Activated naive CD4-positive, alpha-beta T cell treated with Interleukin-2 at 50 U/mL for 16 hours (primary cell): ENCODE measurements at regions not wholly inside any gene's neighbourhood (a gene's known extent, or its start where the extent isn't known, plus 50 kb on each side); places are given as distances from the start of the nearest gene placed in this dataset.

Experiments used
- DNase-seq: peaks from one replicate; pipeline ENCODE4 v3.0.0-alpha.2; 2020

DNA sequence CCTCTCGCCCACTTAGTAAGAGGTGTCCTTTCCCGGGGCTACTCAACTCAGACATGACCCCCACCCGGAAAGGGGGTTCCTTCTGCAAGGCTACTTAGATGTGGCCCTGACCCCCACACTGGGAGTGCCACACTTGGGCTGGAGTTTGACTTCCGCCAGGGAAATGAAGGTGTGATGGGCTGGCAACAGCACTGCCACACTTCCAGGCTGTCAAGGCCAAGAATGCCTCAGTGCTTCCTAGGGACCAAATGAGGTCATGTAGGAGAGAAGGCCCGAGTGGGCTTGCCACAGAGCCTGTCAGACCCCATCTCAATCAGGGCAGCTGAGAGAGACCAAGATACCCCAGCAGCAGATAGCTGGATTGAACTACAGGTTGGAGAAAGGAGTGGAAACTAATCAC is 55.5 kb downstream of the DRD1 start:
- no peak for DNase-seq

DNA sequence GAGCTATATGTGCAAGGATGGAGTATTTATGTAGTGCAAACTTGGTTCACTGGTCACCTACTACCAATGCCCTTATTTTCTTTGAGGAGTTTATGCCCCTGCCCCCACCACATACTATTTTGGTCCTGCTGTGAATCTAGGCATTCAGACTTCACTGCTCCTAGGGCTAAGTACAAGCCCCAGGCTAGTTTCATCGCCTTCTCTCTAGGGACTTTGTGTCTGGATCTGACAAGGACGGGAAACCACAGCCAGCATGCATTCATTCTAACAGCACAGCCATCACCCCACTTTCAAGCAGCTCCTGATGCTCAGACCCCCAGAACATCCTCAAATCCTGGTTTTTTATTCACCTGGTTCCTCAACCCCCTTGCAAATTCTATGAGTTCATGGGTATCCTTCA is 56.8 kb downstream of the DRD1 start:
- DNase-seq: no peak

DNA sequence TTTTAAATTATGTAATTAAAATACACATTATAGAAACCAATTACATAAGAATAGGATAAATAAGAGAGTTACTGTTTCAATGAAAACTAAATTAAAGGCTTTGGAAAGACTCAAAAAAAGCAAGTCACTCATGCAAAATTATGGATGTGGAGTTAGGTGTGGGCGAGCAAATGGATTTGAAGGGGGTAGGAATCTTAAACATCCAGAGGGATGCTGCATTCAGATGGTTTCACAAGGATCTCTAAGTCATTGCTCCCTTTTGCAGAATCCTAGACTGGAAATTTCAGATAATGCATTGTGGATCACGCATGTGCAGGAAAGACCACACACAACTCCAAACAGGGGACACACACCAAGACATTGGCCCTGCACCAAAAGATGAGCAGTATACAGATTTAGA is 57.5 kb downstream of the DRD1 start:
- no peak for DNase-seq

DNA sequence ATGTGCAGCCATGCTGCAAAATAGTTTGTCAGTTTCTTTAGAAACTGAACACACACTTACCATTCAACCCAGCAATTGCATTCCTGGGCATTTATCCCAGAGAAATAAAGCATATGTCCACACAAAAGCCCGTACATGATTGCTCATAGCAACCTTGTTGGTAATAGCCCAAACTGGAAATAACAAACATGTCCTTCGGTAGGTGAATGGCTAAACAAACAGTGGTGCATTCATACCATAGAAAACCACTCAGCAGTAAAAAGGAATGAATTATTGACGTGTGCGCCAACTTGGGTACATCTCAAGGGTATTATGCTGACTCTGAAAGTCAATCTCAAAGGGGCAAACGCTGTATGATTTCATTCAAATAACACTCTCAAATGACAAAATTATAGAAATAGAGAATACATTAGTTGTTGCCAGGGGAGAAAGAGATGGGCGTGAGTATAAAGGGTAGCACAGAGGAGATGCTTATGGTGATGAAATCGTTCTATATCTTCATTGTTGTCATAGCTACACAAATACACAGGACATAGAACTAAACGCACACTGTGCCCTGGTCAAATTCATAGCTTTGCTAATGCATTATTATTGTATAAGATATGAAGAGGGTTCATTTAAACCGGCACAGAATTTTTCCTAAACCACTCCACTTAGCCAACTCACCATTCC is 58.2 kb downstream of the DRD1 start:
- DNase-seq: no peak

DNA sequence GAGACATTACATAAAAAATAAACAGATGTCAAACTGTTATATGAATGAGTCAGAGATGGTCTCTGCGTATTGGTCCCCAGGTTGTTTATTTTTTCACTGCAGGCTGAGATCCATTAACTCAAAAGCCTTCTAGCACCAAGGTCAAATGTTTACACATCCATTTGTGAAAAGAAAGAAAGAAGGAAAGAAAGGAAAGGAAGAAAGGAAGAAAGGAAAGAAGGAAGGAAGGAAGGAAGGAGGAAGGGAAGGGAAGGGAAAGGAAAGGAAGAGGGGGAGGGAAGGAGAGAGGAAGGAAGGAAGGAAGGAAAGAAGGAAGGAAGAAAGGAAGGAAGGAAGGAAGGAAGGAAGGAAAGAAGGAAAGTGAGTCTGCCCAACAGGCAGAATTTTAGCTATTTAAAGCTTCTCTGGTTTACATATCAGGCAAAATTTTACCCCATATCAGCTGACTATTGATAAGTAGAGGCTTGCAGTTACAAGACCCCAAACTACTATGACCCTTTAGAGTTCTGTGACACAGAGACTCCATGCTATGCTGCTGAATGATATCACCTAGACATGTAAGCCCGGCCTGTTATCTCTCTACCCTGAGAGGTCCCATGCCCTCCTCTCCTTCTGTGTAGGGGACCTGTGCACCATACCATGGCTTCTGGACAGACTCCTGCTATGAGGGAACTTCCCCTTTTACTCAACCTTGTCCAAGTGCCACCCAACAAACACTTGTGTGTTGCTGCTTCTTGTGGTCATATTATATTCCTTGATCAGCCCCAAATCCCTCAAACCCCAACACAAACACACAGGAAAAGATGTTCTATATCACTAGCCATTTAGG is 59.0 kb downstream of the DRD1 start:
- DNase-seq: no peak

DNA sequence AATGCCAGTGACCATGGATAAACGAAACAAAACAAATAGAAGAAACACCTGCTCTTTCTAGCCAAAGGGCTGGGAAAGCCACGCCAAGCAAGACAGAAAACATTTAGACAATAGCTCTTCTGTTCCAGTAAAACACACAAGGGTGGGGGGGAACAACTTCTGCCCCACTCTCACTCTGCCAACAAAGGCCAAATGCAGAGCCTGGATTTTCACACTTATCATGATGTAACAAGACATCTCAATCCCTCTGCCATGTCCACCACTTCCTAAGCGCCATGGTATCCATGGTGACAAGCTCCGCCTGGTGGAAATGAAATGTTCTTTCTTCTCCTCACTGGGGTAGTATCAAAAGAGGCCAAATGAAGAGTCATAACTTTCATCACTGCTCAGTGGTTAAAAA is 60.6 kb downstream of the DRD1 start:
- DNase-seq: no peak

DNA sequence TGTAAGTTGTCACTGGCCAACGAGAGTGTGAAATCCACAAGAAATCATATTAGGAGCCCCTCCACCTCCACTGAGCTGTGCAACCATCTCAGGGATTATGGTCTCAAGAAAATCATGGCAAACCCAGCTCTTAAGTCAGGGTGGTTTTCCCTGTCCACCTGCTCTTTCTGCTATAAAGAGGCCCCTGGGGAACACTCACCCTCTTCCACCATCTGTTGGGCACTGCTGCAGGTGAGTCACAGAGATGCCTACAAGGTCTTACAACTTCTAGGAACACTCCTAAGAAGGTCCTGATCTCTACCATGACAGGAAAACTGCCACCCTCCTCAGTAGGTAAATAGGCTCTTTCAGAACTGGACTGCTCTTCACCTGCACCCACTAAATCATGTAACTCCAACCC is 61.8 kb downstream of the DRD1 start:
- no peak for DNase-seq

DNA sequence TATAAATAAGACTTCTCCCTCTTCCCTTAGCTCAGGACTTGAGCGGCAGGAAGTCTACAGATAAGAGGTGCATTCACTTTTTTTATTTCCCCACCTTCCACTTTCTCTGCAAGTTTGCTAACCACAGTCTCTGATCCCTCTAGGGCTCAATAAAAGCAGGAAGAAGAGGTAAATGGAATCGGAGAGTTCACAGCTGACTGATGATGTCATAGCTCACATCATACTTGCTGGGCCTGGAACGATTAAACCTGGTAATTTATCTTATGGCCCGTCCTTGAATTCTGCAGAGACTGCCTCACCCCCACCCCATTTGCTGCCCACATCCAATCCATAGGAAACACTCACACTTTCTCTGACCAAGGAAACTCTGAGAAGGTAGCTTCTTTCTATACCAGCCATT is 62.9 kb downstream of the DRD1 start:
- DNase-seq: no peak

DNA sequence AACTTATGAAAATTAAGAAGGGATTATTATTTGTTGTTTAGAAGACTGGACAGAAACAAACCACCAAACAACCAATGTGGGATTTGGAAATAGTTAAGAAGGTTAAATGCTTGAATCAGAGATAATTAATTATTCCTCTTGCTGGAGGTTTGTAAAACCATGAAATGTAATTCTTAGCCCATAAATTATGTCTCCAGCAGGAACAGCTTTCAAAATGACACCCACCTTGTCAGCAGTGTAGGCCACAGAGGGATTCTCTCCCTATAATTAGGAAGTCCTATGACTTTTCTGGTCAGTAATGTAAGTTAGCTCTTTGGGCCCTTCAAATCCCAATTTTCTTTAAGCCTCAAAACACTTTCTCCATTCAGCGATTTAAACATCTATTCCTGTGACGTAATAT is 63.3 kb downstream of the DRD1 start:
- no peak for DNase-seq

DNA sequence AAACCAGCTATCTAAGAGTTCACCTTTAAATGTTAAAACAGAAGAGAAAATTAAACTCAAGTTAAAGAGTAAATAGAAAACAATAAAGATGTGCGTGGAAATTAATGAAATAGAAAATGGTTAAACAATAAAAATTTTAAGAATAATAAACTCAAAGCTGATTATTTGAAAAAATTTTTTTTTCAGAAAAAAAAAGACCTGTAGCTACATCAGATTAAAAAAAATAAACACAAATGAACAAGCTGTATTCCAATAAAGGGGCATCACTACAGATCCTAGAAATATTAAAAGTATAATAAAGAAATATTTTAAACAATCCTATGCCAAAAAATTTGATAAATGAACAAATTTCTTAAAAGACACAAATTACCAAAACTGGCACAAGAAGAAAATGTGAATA is 64.1 kb downstream of the DRD1 start:
- no peak for DNase-seq

DNA sequence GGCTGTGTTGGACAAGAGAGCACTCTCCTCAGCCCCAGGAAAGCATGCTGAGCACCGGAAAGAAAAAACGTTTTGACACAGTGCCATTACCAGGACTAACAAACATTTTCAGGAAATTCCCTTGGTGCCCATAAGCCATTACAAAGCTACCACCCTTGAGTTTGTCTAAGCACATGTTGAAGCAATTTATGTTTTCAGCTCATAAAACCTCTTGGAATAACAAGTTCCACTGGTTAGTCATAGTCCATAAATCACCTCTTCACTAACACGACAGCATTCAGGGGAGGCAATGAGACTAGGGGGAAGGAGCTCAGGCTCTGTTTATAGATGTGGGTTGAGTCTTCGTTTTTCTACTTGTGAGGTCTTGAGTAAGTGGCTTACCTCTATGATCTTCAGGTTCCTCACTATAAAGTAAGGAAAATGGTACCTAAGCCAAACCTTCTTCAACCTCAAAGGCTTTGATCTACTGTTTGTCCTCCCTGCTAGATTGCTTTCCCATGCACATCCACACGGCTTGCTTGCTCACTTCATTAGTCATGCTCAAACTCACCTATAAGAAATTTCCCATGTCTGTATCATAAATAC is 65.4 kb downstream of the DRD1 start:
- DNase-seq: no peak

DNA sequence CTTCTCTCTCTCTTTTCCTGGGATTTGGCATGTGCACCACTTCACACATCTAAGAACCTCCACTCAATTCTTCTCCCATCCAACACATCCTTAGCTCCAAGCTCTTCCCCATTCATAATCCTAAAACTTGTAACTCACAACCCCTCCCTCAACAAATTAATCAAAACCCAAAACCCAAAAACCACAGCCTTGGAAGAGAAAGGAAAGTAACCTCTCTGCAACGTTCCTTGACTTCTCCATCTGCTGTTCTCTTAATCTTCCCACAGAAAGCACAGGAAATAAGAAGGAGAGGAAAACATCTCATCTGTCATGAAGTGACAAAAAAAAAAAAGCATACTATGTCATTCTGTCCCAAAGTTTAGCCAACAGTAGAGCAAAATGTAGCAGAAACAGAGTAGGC is 66.2 kb downstream of the DRD1 start:
- DNase-seq: no peak

DNA sequence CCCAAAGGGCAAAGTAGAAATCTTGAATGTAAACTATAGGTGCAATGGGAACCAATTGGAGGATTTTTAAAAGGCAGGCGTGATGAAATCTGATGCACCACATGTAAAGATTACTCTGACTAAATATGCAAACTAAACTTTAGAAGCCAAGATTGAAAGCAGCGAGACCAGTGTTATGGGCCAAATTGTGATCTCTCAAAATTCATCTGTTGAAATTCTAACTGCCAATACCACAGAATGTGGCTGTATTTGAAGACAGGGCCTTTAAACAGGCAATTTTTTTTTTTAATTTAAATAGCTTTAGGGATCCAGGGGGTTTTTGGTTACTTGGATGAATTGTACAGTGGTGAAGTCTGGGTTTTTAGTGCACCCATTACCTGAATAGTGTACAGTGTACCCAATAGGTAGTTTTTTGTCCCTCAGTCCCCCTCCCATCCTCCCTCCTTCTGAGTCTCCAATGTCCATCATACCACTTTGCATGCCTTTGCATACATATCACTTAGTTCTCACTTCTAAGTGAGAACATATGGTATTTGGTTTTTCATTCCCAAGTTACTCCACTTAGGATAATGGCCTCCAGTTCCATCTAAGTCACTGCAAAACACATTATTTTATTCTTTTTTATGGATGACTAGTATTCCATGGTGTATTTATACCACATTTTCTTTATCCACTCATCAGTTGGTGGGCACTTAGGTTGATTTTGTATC is 69.7 kb downstream of the DRD1 start:
- no peak for DNase-seq

DNA sequence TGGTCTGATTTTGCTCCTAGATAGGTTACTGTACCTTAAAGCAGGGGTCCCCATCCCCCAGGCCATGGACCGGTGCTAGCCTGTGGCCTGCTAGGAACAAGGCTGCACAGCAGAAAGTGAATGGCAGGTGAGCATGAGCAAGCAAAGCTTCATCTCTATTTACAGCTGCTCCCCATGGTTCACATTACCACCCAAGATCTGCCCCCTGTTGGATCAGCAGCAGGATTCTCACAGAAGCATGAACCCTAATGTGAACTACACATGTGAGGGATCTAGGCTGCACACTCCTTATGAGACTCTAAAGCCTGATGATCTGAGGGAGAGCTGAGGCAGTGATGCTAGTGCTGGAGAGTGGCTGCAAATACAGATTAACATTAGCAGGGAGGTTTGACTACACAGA is 78.1 kb downstream of the DRD1 start:
- no peak for DNase-seq

DNA sequence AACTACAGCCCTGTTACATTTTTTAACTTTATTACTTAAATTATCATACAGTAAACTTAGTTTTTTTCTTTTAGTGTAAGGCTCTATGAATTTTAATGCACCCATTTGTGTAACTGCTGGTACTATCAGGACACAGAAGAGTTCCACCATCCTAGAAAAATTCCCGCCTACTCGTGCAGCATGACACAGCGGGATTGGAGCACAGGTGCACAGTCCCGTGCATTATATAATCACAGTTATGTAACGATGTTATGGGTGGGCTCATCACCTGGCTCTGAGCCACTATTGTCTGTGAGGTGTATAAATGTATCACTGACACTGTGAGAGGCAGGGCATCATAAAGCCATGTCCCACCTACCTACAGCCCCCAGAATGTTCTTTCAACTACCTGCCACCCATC is 80.7 kb downstream of the DRD1 start:
- DNase-seq: no peak

DNA sequence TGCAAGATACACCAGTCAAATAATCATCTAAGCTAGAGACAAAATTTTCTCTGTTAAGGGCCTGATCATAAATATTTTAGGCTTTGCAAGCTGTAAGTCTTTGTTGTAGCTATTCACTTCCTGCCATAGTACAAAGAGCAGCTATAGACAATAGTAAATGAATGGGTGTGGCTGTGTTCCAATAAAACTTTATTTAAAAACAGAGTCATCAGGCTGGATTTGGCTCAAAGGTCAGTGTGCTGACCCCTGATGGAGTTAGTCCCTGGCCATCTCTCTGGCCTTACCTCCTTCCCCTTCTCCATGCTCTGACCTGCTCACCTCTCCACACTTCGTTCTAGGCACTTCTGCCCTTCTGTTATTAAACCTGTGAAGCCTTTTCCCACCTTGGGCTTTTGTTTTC is 86.0 kb downstream of the DRD1 start:
- DNase-seq: no peak

DNA sequence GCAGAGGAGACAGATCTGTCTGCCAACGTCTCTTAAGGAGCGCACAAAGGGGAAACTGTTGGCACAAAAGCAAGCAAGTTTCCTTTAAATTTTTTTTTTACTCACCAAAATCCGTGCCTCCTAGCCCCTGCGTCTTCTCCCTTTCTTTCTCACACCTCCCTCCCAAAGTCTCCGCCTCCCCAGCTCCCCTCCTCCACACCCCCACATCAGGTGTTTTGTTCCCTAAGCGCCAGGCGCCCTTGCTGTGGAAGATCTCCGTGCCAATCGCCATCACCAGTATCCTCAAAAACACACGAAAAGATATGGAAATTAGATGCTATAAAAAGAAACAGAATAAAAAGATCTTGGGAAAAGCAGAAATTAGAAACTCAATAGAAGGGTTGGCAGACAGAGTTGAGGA is 87.6 kb downstream of the DRD1 start:
- no peak for DNase-seq

DNA sequence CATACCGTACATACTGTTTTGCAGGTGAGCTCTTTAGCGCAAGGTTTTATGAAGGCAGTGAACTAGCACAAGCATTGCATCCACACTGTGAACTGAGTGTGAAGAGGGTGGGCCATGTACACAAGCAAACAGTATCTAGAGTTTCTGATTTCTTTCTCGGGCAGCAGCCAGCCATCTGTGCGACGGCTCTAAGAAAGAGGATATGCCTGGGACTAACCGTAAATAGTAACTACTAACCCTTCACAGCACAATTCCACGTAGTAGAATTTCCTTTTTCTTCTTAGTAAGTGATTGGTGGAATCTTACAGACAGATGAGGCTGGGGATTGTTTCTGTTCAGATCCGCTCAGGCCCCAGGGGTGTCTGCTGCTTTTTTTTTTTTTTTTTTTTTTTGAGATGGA is 89.0 kb downstream of the DRD1 start:
- no peak for DNase-seq

DNA sequence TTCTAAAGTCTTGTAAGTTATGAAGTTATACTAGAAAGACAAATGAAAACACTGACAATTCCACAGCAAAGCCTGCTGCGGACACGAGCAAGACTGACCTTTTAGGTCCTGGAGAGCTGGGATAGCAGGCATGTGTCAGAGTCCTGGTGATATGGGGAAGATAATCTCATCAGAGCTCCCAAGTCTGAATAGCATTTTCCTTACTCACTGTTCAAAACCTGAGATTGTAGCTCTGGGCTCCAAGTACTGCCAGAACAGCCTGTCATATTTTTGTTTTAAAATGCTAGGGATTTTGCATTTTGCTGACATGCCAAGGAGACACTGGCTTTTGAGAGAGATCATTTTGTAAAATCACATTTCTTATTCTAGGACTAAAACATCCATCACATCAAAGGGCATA is 90.1 kb downstream of the DRD1 start:
- DNase-seq: no peak

DNA sequence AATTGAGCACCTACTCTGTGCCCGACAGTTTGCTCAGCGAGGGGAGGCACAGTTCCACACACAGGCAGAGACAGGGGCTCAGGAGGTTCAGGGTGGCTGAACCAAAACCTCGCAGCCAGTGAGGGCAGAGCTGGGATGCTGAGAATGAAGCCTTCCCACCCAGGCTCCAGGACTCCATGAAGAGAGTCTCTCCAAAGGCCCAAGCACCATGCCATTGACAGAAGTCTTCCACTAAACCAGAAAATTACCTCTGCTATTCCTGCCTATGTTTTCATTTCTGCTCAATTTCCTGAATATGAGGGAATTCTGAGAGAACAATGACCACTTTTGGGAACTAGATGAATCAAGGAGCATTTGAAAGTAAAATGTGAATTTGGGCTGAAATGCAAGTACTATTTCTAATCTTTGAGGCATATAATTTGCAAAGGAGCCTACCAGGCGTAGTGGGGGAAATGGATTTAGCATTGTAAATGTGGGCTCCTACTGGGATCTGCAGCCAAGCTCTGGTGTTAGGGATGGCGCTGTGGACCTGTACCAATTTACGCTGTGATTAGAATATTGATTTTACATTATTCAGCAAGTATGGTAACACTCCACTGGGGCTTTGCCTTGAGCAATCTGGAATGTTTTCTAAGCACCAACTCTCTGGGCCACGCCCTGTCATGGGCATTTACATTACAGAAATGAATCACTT is 91.9 kb downstream of the DRD1 start:
- no peak for DNase-seq

DNA sequence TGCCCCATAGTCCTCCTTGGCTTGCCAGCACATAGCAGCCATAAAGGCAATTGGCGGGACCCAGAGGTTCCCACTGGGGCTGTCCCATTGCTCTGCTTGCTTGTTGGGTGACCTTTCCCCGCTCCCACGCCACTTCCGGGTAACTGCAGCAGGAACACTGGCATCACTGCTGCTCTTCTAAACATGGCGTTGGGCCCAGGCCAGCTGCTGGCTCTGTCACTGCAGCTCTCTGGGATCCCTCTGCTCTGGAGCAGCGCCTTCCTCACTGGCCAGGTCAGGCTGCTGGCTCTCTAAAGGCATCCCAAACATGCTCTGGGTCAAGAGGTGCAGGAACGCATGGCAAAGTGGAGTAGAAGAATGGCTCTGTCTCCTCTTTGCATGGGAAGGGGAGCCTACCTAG is 92.9 kb downstream of the DRD1 start:
- no peak for DNase-seq

DNA sequence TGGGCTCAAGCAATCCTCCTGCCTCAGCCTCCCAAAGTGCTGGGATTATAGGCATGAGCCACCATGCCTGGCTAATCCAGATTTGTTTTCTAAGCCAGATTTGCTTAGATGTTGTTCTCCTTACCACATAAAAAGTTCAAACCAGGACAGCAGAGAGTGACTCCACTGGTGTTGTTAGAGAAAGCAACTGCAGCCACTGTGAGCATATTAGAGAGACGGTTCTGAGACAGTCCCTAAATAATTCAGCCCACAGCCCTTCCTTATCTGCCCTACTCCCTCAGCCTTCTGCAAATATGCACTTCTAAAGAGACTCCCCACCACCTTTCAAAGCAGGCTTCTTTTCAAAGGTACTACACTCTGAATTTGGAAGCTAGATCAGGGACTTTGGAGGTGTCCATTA is 96.1 kb downstream of the DRD1 start:
- no peak for DNase-seq

DNA sequence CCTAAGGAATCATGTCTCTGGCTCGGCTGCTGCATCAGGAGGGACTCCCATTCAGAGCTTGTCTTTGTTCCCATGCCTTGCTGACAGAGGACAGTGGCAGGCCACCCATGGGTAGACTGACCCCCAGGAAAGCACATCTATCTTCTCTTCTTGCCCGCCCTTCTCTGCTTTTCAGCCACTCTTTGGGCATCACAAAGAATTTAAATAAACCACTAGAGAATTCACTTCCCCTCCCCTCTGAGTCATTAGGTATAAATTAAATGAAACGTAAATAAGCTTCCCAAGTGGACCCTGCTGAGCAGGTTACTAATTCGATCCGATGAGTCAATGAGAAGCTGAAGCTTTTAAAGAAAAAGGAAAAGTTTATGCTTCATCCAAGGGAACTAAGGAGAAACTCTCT is 97.0 kb downstream of the DRD1 start:
- no peak for DNase-seq
